ENCODE measurements at regions not wholly inside any gene's neighbourhood (a gene's known extent, or its start where the extent isn't known, plus 50 kb on each side); places are given as distances from the start of the nearest gene placed in this dataset.

DNA sequence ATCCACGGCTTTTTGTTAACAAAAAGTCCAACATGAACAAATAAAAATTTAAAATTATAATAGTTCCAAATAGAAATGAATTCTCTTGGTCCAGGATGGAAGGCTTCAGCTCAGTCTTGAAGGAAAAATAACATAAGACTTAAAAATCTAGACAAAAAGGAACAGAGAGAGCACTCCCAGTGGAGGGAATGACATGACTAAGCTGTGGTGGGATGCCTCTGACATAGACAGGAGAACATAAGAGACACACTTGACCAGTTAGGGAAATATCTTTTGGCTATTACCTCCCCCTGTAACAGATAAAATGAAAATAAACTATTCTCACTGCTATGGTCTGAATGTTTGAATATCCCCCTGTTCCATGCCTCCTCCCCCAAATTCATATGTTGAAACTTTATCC, 106.8 kb downstream of the BBS10 start:
- ChIA-PET POLR2A (ENCODE audit: unreplicated experiment) (no interaction called here), CTCF (no interaction called here)
- peaks cover 10% of the 10 kb centered on the region for H3K9me1 ChIP-seq (ENCODE audit: insufficient read depth, low read length)

More for the DNA sequence above, 106.8 kb downstream of the BBS10 start:
- no peak overlapping the region for H4K8ac ChIP-seq (ENCODE audit: low read depth in 2 of 2, low read length in 2 of 2)
- H3K36me3 ChIP-seq (ENCODE audit: control insufficient read depth, insufficient read depth, low read length), result no peaks in the 10 kb centered on the region
- H3K4me2 ChIP-seq (ENCODE audit: low read depth, low read length), result no peak overlapping the region
- H3K4me3 ChIP-seq (ENCODE audit: insufficient read depth, low read depth, low read length), result no peak overlapping the region
- no peak overlapping the region for H3K27ac ChIP-seq (ENCODE audit: insufficient read depth, low read length)
- dilution Hi-C loops (cut with HindIII; ENCODE audit: low sequenced_read_pairs, unreplicated experiment) (no loop called here), in situ Hi-C loops (cut with MboI; ENCODE audit: low sequenced_read_pairs) (no loop called here), intact Hi-C loops (cut with micrococcal nuclease) (no loop called here)
- no TSS peak for BruUV-seq (replicated peaks)
- no peak overlapping the region for H3K56ac ChIP-seq (ENCODE audit: extremely low read depth, insufficient read depth, low read length)
- H2BK20ac ChIP-seq (ENCODE audit: low read depth, low read length), result no peak overlapping the region
- H3K79me1 ChIP-seq (ENCODE audit: low read depth in 1 of 2, low read length in 2 of 2), result no peaks in the 10 kb centered on the region
- no peak overlapping the region for H4K5ac ChIP-seq (ENCODE audit: low read depth, low read length)
- no peak overlapping the region for H3K18ac ChIP-seq (ENCODE audit: low read depth, low read length)
- H2AFZ ChIP-seq (replicated peaks; ENCODE audit: low read length, poor library complexity), result no peak overlapping the region
- peaks cover 4% of the 10 kb centered on the region for H3K4me1 ChIP-seq (ENCODE audit: control insufficient read depth, insufficient read depth, low read length)
- ATAC-seq (ENCODE audit: low read depth), result no peak
- DNase-seq, result peak; percentile 48
- H3K9ac ChIP-seq (ENCODE audit: low read depth, low read length), result no peak overlapping the region
- no peak overlapping the region for H3K23ac ChIP-seq (ENCODE audit: low read depth, low read length)
- no peak overlapping the region for H2BK5ac ChIP-seq (ENCODE audit: low read depth, low read length, poor library complexity, severe bottlenecking)
- no peaks in the 10 kb centered on the region for H3K27me3 ChIP-seq (ENCODE audit: control insufficient read depth, insufficient read depth, low read length)
- H3K14ac ChIP-seq (replicated peaks; ENCODE audit: low read depth, low read length), result no peak overlapping the region
- H2AK9ac ChIP-seq (replicated peaks; ENCODE audit: low read depth, low read length, poor library complexity), result no peak overlapping the region
- TF ChIP-seq, protein P1, sequence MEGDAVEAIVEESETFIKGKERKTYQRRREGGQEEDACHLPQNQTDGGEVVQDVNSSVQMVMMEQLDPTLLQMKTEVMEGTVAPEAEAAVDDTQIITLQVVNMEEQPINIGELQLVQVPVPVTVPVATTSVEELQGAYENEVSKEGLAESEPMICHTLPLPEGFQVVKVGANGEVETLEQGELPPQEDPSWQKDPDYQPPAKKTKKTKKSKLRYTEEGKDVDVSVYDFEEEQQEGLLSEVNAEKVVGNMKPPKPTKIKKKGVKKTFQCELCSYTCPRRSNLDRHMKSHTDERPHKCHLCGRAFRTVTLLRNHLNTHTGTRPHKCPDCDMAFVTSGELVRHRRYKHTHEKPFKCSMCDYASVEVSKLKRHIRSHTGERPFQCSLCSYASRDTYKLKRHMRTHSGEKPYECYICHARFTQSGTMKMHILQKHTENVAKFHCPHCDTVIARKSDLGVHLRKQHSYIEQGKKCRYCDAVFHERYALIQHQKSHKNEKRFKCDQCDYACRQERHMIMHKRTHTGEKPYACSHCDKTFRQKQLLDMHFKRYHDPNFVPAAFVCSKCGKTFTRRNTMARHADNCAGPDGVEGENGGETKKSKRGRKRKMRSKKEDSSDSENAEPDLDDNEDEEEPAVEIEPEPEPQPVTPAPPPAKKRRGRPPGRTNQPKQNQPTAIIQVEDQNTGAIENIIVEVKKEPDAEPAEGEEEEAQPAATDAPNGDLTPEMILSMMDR (conservative IDR thresholded peaks at IDR 0.05; ENCODE audit: low read depth, low read length), result 0 out of 2 replicates have a peak, but pooled peaks have one; percentile 18
- no peak for TF ChIP-seq POLR2A (IDR thresholded peaks at IDR 0.05; ENCODE audit: low read depth, low read length)
- H3K9me3 ChIP-seq (ENCODE audit: control insufficient read depth, insufficient read depth, low read length), result peaks cover 3% of the 10 kb centered on the region; the same call in 1 of the 2 replicates
- H4K91ac ChIP-seq (ENCODE audit: insufficient read depth, low read depth, low read length), result no peak overlapping the region
- no peak overlapping the region for H3K4ac ChIP-seq (ENCODE audit: low read depth, low read length)
- H2BK15ac ChIP-seq (ENCODE audit: low read depth, low read length), result no peak overlapping the region
- H2AK5ac ChIP-seq (ENCODE audit: low read depth, low read length), result no peak overlapping the region
- H4K20me1 ChIP-seq (ENCODE audit: insufficient read depth, low read length), result no peaks in the 10 kb centered on the region
- no peak overlapping the region for H2BK120ac ChIP-seq (ENCODE audit: low read depth, low read length)
- WGBS, 2 experiments (ENCODE audit: extremely low coverage in 2 of 2, insufficient read length in 1 of 2), result no CpG with 5 or more reads among the region's 1 CpG
